Stomach (tissue), 4 donors: ENCODE measurements at regions not wholly inside any gene's neighbourhood (a gene's known extent, or its start where the extent isn't known, plus 50 kb on each side); places are given as distances from the start of the nearest gene placed in this dataset.

Experiments used
- POLR2A ChIP-seq, 4 donors: fragments of 450-650 bp; IDR thresholded peaks; one replicate each; pipeline ENCODE4 v1.6.1; 2016; ENCODE audit warnings: antibody characterized with exemption in 4 of 4, control low read depth in 2 of 4, mild to moderate bottlenecking in 1 of 4, moderate library complexity in 1 of 4
- TF ChIP-seq, protein P1 (sequence below), 7 experiments: fragments of 450-650 bp in 4 of 7; fragments of 200-600 bp in 3 of 7; sonication (generic) in 3 of 7; IDR thresholded peaks; one replicate each; pipeline ENCODE4 v1.5.1; 2016 to 2019; ENCODE audit warnings: antibody characterized with exemption in 7 of 7, control low read depth in 2 of 7, mild to moderate bottlenecking in 1 of 7

DNA sequence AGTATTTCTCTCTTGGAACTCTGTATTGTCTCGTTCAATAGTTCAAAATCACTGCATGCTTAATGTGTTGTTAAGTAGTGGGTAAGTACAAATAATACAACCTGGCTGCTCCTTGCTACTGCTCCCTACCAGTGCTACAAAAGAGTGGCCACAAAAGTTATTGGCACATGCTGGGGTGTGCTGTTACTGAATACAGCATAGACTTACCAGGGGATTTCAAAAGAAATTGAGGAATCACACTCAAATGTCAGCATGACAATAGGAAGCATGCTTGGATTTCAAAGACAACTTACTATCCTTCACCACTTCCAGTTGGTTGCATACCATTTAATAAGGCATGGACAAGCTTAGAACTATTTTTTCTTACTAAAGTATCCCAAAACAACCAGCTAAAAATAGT lies 1041.3 kb upstream of the SPRY2 start:
- TF ChIP-seq, protein P1, sequence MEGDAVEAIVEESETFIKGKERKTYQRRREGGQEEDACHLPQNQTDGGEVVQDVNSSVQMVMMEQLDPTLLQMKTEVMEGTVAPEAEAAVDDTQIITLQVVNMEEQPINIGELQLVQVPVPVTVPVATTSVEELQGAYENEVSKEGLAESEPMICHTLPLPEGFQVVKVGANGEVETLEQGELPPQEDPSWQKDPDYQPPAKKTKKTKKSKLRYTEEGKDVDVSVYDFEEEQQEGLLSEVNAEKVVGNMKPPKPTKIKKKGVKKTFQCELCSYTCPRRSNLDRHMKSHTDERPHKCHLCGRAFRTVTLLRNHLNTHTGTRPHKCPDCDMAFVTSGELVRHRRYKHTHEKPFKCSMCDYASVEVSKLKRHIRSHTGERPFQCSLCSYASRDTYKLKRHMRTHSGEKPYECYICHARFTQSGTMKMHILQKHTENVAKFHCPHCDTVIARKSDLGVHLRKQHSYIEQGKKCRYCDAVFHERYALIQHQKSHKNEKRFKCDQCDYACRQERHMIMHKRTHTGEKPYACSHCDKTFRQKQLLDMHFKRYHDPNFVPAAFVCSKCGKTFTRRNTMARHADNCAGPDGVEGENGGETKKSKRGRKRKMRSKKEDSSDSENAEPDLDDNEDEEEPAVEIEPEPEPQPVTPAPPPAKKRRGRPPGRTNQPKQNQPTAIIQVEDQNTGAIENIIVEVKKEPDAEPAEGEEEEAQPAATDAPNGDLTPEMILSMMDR (IDR thresholded peaks at IDR 0.05), result no peak
- TF ChIP-seq POLR2A (IDR thresholded peaks at IDR 0.05), result no peak
